GM06990 (cell line): ENCODE measurements at regions not wholly inside any gene's neighbourhood (a gene's known extent, or its start where the extent isn't known, plus 50 kb on each side); places are given as distances from the start of the nearest gene placed in this dataset.
"Not testable (repeated sequence)": the region's sequence is repeated elsewhere in the genome, so short reads cannot be mapped to it uniquely, and the experiment has no call there.

ENCODE experiments used
- DNase-seq: peaks from one replicate; pipeline ENCODE4 v3.0.0-alpha.2; 2011; ENCODE audit not compliant: insufficient read length; ENCODE audit errors: extremely low read depth
- H3K27me3 ChIP-seq: replicated peaks from 2 replicates; pipeline ENCODE4 v1.6.0; 2011; ENCODE audit warnings: low read length; ENCODE audit not compliant: control insufficient read depth, insufficient read depth
- H3K36me3 ChIP-seq: 2 replicates; pipeline ENCODE4 v1.5.1; 2011; ENCODE audit warnings: low read length; ENCODE audit not compliant: control insufficient read depth, insufficient read depth
- H3K4me3 ChIP-seq: replicated peaks from 2 replicates; pipeline ENCODE4 v1.5.1; 2011; ENCODE audit warnings: low read depth, mild to moderate bottlenecking, control low read depth, low read length
- TF ChIP-seq, protein P1 (sequence below): IDR thresholded peaks from 2 replicates; pipeline ENCODE4 v1.5.1; 2011; ENCODE audit warnings: low read length, control low read depth, mild to moderate bottlenecking, inconsistent platforms; ENCODE audit not compliant: insufficient read depth, poor library complexity, severe bottlenecking

- H3K36me3 ChIP-seq: no peaks in the 10 kb centered on the region
- no peak overlapping the region for H3K4me3 ChIP-seq
- no peaks in the 10 kb centered on the region for H3K27me3 ChIP-seq
- TF ChIP-seq, protein P1, sequence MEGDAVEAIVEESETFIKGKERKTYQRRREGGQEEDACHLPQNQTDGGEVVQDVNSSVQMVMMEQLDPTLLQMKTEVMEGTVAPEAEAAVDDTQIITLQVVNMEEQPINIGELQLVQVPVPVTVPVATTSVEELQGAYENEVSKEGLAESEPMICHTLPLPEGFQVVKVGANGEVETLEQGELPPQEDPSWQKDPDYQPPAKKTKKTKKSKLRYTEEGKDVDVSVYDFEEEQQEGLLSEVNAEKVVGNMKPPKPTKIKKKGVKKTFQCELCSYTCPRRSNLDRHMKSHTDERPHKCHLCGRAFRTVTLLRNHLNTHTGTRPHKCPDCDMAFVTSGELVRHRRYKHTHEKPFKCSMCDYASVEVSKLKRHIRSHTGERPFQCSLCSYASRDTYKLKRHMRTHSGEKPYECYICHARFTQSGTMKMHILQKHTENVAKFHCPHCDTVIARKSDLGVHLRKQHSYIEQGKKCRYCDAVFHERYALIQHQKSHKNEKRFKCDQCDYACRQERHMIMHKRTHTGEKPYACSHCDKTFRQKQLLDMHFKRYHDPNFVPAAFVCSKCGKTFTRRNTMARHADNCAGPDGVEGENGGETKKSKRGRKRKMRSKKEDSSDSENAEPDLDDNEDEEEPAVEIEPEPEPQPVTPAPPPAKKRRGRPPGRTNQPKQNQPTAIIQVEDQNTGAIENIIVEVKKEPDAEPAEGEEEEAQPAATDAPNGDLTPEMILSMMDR: no peak
- DNase-seq: no peak
These were observed 168.7 kb downstream of the PHLDA1 start for GRCh38 chr12:75862692-75863471.

- no peak for DNase-seq
- TF ChIP-seq, protein P1: no peak
- Histone ChIP-seq H3K27me3 (no peaks in the 10 kb centered on the region), H3K36me3 (no peaks in the 10 kb centered on the region), H3K4me3 (no peak overlapping the region)
These were observed 171.7 kb downstream of the PHLDA1 start for GRCh38 chr12:75859868-75860267.

DNA sequence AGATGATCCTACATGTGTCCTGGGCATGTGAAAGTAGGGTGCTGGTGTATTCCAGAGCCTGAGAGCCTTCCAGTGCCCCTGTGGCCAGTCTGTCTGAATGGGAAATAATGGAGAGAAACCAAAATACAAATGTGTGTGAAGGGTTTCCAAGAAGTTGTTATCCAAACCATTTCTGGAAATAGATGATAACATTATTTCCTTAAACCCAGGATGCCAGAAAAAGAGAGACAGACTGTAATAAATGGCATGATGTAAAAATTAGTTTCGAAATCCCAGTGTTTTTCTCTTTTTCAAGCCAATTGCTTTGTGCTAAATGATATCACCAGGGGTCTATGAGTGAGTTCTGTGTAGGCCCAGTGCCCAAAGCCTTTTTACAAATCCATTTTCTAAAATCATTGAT, 175.3 kb downstream of the PHLDA1 start:
- TF ChIP-seq, protein P1: no peak
- H3K4me3 ChIP-seq: no peak overlapping the region
- H3K27me3 ChIP-seq: no peaks in the 10 kb centered on the region
- H3K36me3 ChIP-seq: no peaks in the 10 kb centered on the region
- DNase-seq: no peak

GRCh38 chr12:75855360-75855759, 176.2 kb downstream of the PHLDA1 start:
- no peak for DNase-seq
- Histone ChIP-seq H3K4me3 (no peak overlapping the region), H3K36me3 (no peaks in the 10 kb centered on the region), H3K27me3 (no peaks in the 10 kb centered on the region)
- TF ChIP-seq, protein P1: no peak

- Histone ChIP-seq H3K36me3 (no peaks in the 10 kb centered on the region), H3K27me3 (no peaks in the 10 kb centered on the region), H3K4me3 (no peak overlapping the region)
- TF ChIP-seq, protein P1: no peak
- no peak for DNase-seq
These were observed 176.8 kb downstream of the PHLDA1 start for GRCh38 chr12:75854681-75855309.

GRCh38 chr12:75854137-75854536, 177.4 kb downstream of the PHLDA1 start:
- DNase-seq, H3K4me3 ChIP-seq, H3K36me3 ChIP-seq, H3K27me3 ChIP-seq: not testable (repeated sequence)
